Kidney (tissue), 13 donors: ENCODE measurements at regions not wholly inside any gene's neighbourhood (a gene's known extent, or its start where the extent isn't known, plus 50 kb on each side); places are given as distances from the start of the nearest gene placed in this dataset.

Source experiments
- DNase-seq, 5 donors: peaks; one replicate each; pipeline ENCODE4 v3.0.0-alpha.2; 2013 to 2020
- FAIRE-seq: peaks from 2 replicates; lab custom pipeline; 2012; peaks lifted over from hg19 to GRCh38; lab: Jason Lieb, UNC
- H3K27ac ChIP-seq, 2 donors: one replicate each; pipeline ENCODE4 v1.7.0; 2013; ENCODE audit warnings: low read depth in 2 of 2, low read length in 2 of 2, inconsistent platforms in 1 of 2
- H3K27me3 ChIP-seq: one replicate; pipeline ENCODE4 v1.7.1; 2013; ENCODE audit warnings: low read length, inconsistent platforms; ENCODE audit not compliant: control insufficient read depth, insufficient read depth
- H3K36me3 ChIP-seq, 3 donors: one replicate each; pipeline versions ENCODE4 v1.7.0 to v1.7.1; 2013; ENCODE audit warnings: low read length in 3 of 3, control low read depth in 1 of 3, inconsistent platforms in 1 of 3; ENCODE audit not compliant: insufficient read depth in 3 of 3, control insufficient read depth in 2 of 3
- H3K4me1 ChIP-seq, 3 donors: one replicate each; pipeline versions ENCODE4 v1.7.0 to v1.7.1; 2013; ENCODE audit warnings: low read length in 3 of 3, inconsistent platforms in 1 of 3, low read depth in 1 of 3; ENCODE audit not compliant: control insufficient read depth in 2 of 3, insufficient read depth in 2 of 3
- H3K4me3 ChIP-seq, 3 donors: one replicate each; pipeline versions ENCODE4 v1.7.0 to v1.8.1; 2013; ENCODE audit warnings: low read length in 3 of 3, control low read depth in 1 of 3, inconsistent platforms in 1 of 3
- H3K9ac ChIP-seq, 3 donors: one replicate each; pipeline versions ENCODE4 v1.7.0 to v1.7.1; 2013; ENCODE audit warnings: low read length in 3 of 3, control low read depth in 1 of 3, inconsistent platforms in 1 of 3
- H3K9me3 ChIP-seq, 3 donors: one replicate each; pipeline versions ENCODE4 v1.7.0 to v1.7.1; 2013; ENCODE audit warnings: low read length in 3 of 3, control low read depth in 1 of 3, inconsistent platforms in 1 of 3; ENCODE audit not compliant: control insufficient read depth in 2 of 3, insufficient read depth in 1 of 3
- intact Hi-C: fragments of 100-400 bp; cut with DNase I; formaldehyde crosslinking; loops from one replicate; pipeline ENCODE4 v1.11.1; 2022
- TF ChIP-seq, protein P1 (sequence below): IDR thresholded peaks from 3 replicates; pipeline ENCODE4 v1.5.1; 2012; ENCODE audit warnings: mild to moderate bottlenecking, moderate library complexity, borderline replicate concordance; ENCODE audit not compliant: insufficient read depth; ENCODE audit errors: extremely low read depth
- donor health status: control.
- donor health status: control.
- donor health status: control.
- donor health status: control.
- donor health status: control.
- donor health status: DM: yes; HTN: yes; CAD: no.
- donor health status: Normal renal cell carcinoma (clear cell type).

DNA sequence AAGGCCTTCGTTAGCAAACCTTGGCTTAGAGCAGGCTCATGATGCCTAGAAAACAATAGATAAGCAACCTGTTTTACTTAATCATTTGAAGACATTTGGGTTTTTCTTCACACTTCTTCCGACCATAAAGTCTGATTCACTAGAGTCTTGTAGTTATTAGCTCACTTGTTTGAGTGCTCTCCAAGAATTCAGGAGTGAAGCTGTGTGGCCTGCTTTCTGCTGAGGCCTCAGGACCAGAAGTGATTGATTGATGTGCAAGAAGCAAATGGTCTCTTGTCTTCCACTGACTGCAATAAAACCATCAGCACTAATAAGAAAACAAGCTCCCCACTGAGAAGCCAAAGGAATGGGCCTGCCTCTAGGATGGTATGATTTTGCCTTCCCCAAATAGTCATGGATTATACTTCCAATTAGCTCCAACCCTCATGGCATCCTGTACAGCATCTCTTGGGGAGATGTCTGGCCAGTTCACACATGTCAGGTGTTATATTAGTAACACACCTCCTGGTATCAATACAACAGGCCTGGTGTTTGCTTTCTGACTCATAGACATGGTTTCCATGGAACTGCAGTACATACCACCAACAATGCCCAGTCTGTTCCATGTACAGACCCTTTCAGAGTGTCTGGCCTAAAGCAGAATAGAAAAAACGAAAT lies 317.6 kb downstream of the CWC27 start:
- intact Hi-C loops = no loop called here
- Histone ChIP-seq H3K27me3 (no peaks in the 10 kb centered on the region), H3K36me3 (no peaks in the 10 kb centered on the region), H3K9ac (no peak overlapping the region), H3K4me1 (no peaks in the 10 kb centered on the region), H3K27ac (no peak overlapping the region), H3K4me3 (no peak overlapping the region), H3K9me3 (no peaks in the 10 kb centered on the region)
- FAIRE-seq (no peak), DNase-seq (no peak)
- TF ChIP-seq, protein P1, sequence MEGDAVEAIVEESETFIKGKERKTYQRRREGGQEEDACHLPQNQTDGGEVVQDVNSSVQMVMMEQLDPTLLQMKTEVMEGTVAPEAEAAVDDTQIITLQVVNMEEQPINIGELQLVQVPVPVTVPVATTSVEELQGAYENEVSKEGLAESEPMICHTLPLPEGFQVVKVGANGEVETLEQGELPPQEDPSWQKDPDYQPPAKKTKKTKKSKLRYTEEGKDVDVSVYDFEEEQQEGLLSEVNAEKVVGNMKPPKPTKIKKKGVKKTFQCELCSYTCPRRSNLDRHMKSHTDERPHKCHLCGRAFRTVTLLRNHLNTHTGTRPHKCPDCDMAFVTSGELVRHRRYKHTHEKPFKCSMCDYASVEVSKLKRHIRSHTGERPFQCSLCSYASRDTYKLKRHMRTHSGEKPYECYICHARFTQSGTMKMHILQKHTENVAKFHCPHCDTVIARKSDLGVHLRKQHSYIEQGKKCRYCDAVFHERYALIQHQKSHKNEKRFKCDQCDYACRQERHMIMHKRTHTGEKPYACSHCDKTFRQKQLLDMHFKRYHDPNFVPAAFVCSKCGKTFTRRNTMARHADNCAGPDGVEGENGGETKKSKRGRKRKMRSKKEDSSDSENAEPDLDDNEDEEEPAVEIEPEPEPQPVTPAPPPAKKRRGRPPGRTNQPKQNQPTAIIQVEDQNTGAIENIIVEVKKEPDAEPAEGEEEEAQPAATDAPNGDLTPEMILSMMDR = no peak

DNA sequence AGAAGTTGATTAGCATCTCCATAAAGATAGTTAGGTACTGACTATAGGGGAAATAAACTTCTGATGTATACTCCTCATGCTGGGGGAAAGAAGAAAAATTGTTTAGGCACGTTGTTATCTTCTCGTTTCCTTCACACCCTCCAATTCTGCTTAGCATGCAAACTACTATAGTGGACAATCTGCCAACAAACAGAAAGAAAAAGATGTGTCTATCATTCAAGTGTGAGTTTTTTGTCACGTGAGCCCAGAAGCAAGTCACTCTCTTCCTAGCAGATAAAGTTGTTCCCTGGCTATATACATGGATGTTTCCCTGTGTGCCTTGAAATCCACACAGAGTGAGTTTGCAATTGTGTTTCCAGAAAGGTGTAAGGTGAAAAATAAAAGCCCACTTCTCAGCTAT lies 318.4 kb downstream of the CWC27 start:
- intact Hi-C loops = no loop called here
- DNase-seq = no peak
- no peak overlapping the region for H3K9ac ChIP-seq
- no peaks in the 10 kb centered on the region for H3K36me3 ChIP-seq
- FAIRE-seq = no peak
- H3K9me3 ChIP-seq = no peaks in the 10 kb centered on the region
- no peaks in the 10 kb centered on the region for H3K4me1 ChIP-seq
- no peak overlapping the region for H3K4me3 ChIP-seq
- no peak overlapping the region for H3K27ac ChIP-seq
- TF ChIP-seq, protein P1 = no peak
- no peaks in the 10 kb centered on the region for H3K27me3 ChIP-seq

DNA sequence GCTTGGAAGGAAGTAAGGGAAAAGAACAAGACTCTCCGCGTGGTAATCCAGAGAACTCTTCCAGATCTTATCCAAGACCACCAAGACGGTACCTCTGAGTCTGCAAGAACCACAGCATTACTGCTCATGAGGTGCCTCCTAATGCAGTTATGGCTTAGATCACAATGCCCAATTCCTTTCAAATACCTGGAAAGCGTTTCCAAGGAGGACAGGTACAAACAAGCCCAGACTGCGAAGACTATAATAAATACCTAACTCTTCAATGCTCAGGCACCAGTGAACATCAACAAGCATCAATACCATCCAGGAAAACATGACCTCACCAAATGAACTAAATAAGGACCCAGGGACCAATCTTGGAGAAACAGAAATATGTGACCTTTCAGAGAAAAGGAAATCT lies 325.5 kb downstream of the CWC27 start:
- no peak for DNase-seq
- TF ChIP-seq, protein P1 = no peak
- Histone ChIP-seq H3K36me3 (no peaks in the 10 kb centered on the region), H3K9me3 (no peaks in the 10 kb centered on the region), H3K4me3 (no peak overlapping the region), H3K4me1 (no peaks in the 10 kb centered on the region), H3K27me3 (no peaks in the 10 kb centered on the region), H3K27ac (no peak overlapping the region), H3K9ac (no peak overlapping the region)
- intact Hi-C loops = no loop called here
- no peak for FAIRE-seq

DNA sequence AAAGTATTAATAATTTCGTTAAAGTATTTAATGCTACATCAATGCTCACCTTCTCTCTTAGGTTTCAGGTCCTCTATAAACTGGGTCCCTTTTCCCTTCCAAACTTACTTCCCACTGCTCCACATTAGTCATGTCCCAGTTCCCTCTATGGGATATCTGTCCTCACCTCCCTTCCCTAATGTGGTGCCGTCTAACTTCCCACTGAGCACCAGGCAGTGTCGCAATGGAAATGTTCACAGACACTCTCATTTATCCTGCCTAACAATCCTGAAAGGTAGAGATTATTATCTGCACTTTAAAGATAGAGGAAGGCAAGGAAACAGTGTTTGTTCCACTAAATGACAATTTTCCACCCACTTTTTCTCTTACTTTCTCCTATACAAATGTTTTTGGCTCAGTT lies 329.7 kb downstream of the CWC27 start:
- H3K27me3 ChIP-seq = no peaks in the 10 kb centered on the region
- TF ChIP-seq, protein P1 = no peak
- intact Hi-C loops = no loop called here
- peaks cover 0 to 3% (median 0%) of the 10 kb centered on the region in 3 donors for H3K4me1 ChIP-seq
- H3K9ac ChIP-seq = no peak overlapping the region
- no peak overlapping the region for H3K27ac ChIP-seq
- no peak overlapping the region for H3K4me3 ChIP-seq
- H3K9me3 ChIP-seq = no peaks in the 10 kb centered on the region
- no peak for FAIRE-seq
- H3K36me3 ChIP-seq = no peaks in the 10 kb centered on the region
- no peak for DNase-seq
